ENCODE measurements at regions not wholly inside any gene's neighbourhood (a gene's known extent, or its start where the extent isn't known, plus 50 kb on each side); places are given as distances from the start of the nearest gene placed in this dataset.
A peak's percentile ranks its signal among the peaks of the same experiment; 100 is the strongest.

DNA sequence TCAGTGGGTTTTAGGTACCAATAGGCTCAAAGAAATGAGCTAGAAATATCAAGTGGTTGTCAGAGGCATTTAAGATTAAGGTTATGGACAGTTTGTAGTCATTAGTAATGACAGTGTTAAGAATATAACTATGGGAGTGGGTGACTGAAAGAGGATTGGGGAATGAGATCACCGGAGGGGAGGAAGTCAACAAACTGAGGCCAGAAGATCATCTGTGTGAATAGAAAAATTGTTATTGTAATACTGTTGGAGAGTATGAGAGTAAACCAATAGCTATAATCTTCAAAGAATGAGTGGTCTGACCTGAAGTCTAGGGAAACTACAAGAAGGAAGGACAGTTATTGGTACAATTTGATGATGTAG lies 197.1 kb downstream of the TANC2 start:
- no peak for DNase-seq
- Histone ChIP-seq H3K36me3 (ENCODE audit: control insufficient read depth in 4 of 4, insufficient read depth in 4 of 4, low read length in 4 of 4) (no peaks in the 10 kb centered on the region), H3K27ac (ENCODE audit: low read depth in 1 of 2, low read length in 1 of 2) (no peak overlapping the region), H3K9me3 (ENCODE audit: control insufficient read depth in 4 of 4, insufficient read depth in 3 of 4, low read length in 3 of 4) (no peaks in the 10 kb centered on the region), H3K27me3 (ENCODE audit: control insufficient read depth in 3 of 3, insufficient read depth in 3 of 3, low read length in 2 of 3) (no peaks in the 10 kb centered on the region), H3K4me3 (no peak overlapping the region), H3K9ac (ENCODE audit: insufficient read depth in 1 of 2, low read length in 2 of 2) (no peak overlapping the region), H3K4me1 (ENCODE audit: control insufficient read depth in 5 of 5, insufficient read depth in 5 of 5, low read length in 5 of 5) (peaks cover 0 to 2% (median 0%) of the 10 kb centered on the region in 5 donors)
- TF ChIP-seq, protein P1, sequence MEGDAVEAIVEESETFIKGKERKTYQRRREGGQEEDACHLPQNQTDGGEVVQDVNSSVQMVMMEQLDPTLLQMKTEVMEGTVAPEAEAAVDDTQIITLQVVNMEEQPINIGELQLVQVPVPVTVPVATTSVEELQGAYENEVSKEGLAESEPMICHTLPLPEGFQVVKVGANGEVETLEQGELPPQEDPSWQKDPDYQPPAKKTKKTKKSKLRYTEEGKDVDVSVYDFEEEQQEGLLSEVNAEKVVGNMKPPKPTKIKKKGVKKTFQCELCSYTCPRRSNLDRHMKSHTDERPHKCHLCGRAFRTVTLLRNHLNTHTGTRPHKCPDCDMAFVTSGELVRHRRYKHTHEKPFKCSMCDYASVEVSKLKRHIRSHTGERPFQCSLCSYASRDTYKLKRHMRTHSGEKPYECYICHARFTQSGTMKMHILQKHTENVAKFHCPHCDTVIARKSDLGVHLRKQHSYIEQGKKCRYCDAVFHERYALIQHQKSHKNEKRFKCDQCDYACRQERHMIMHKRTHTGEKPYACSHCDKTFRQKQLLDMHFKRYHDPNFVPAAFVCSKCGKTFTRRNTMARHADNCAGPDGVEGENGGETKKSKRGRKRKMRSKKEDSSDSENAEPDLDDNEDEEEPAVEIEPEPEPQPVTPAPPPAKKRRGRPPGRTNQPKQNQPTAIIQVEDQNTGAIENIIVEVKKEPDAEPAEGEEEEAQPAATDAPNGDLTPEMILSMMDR (IDR thresholded peaks at IDR 0.05; ENCODE audit: control extremely low read depth, extremely low read depth) = no peak
- WGBS, 2 donors = 78 to 87% methylated on average over 1 of the region's 1 CpG
- ATAC-seq (ENCODE audit: insufficient read depth, low FRiP score) = no peak

DNA sequence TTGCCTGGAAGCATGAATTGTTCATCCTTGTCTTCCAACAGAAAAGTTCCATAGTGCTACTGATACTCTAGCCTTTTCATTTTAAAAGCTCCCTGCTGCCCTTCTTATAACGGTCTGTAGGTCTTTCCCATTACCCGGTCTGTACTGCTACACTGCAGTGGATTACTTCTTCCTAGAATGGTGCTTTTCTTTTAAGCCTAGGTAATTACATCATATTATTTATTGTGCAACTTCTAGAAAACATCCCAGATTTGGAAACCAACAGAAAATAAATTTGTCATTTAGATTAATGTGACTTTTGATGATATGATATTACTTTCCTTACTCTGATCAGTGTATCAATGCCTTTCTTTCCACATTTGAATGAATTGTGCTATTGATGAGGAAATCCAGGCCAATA lies 199.4 kb downstream of the TANC2 start:
- H3K9ac ChIP-seq (ENCODE audit: insufficient read depth in 1 of 2, low read length in 2 of 2) = no peak overlapping the region
- no peaks in the 10 kb centered on the region for H3K27me3 ChIP-seq (ENCODE audit: control insufficient read depth in 3 of 3, insufficient read depth in 3 of 3, low read length in 2 of 3)
- peaks cover 0 to 2% (median 0%) of the 10 kb centered on the region in 4 donors for H3K36me3 ChIP-seq (ENCODE audit: control insufficient read depth in 4 of 4, insufficient read depth in 4 of 4, low read length in 4 of 4)
- no peak overlapping the region for H3K27ac ChIP-seq (ENCODE audit: low read depth in 1 of 2, low read length in 1 of 2)
- no peaks in the 10 kb centered on the region for H3K9me3 ChIP-seq (ENCODE audit: control insufficient read depth in 4 of 4, insufficient read depth in 3 of 4, low read length in 3 of 4)
- no peak overlapping the region for H3K4me3 ChIP-seq
- DNase-seq (no peak), ATAC-seq (ENCODE audit: insufficient read depth, low FRiP score) (no peak)
- peaks cover 0 to 2% (median 0%) of the 10 kb centered on the region in 5 donors for H3K4me1 ChIP-seq (ENCODE audit: control insufficient read depth in 5 of 5, insufficient read depth in 5 of 5, low read length in 5 of 5)
- 42 to 57% methylated on average over 2 of the region's 2 CpGs for WGBS, 2 donors
- TF ChIP-seq, protein P1 (IDR thresholded peaks at IDR 0.05; ENCODE audit: control extremely low read depth, extremely low read depth) = no peak

DNA sequence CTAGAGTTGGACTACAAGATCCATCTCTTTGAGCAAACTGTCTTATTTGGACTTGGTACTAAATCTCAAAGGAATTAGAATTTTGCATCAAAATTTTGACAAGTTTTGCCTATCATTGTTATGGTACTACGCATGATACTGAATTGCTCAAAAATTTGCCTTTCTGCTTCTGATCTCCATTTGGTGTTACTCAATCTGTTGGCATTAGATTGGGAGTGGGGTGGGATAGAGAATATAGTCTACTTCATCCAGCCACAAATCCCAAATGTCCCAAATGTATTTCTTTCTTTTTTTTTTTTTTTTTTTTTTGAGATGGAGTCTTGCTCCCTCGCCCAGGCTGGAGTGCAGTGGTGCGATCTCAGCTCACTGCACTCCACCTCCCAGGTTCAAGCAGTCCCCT lies 204.8 kb downstream of the TANC2 start:
- TF ChIP-seq, protein P1 (IDR thresholded peaks at IDR 0.05; ENCODE audit: control extremely low read depth, extremely low read depth) = no peak
- Histone ChIP-seq H3K27me3 (ENCODE audit: control insufficient read depth in 3 of 3, insufficient read depth in 3 of 3, low read length in 2 of 3) (no peaks in the 10 kb centered on the region), H3K4me1 (ENCODE audit: control insufficient read depth in 5 of 5, insufficient read depth in 5 of 5, low read length in 5 of 5) (peaks cover 0 to 8% (median 0%) of the 10 kb centered on the region in 5 donors), H3K9ac (ENCODE audit: insufficient read depth in 1 of 2, low read length in 2 of 2) (no peak overlapping the region), H3K36me3 (ENCODE audit: control insufficient read depth in 4 of 4, insufficient read depth in 4 of 4, low read length in 4 of 4) (peaks cover 0 to 2% (median 0%) of the 10 kb centered on the region in 4 donors), H3K27ac (ENCODE audit: low read depth in 1 of 2, low read length in 1 of 2) (no peak overlapping the region), H3K4me3 (no peak overlapping the region), H3K9me3 (ENCODE audit: control insufficient read depth in 4 of 4, insufficient read depth in 3 of 4, low read length in 3 of 4) (no peaks in the 10 kb centered on the region)
- DNase-seq = peak in 2 of 3 donors; percentile 17 to 20
- WGBS, 2 donors = 91 to 93% methylated on average over 3 of the region's 3 CpGs
- ATAC-seq (ENCODE audit: insufficient read depth, low FRiP score) = no peak
